HepG2 (cell line): ENCODE measurements at regions not wholly inside any gene's neighbourhood (a gene's known extent, or its start where the extent isn't known, plus 50 kb on each side); places are given as distances from the start of the nearest gene placed in this dataset.

Experiments
- ATAC-seq: fragments of 200-7000 bp; cut with Tn5 transposase; 3 replicates; pipeline ENCODE4 v1.9.1; 2020; ENCODE audit warnings: mild to moderate bottlenecking, moderate library complexity
- BruUV-seq: library from RNA; stranded (reverse); fragments of 400-500 nt; replicated peaks from 2 replicates; lab custom pipeline; 2021; lab: Mats Ljungman, UMichigan
- CTCF ChIA-PET: fragments of 300-600 bp; formaldehyde crosslinking; extraction: SDS; loops from one replicate; lab custom pipeline; 2021; ENCODE audit warnings: low total read pairs, inconsistent platforms, low intra/inter-chr PET ratio; lab: Yijun Ruan, JAX
- POLR2A ChIA-PET: fragments of 350-600 bp; sonication (Branson Sonifier 250); formaldehyde crosslinking; loops from one replicate; lab custom pipeline; 2020; ENCODE audit warnings: antibody characterized with exemption, inconsistent platforms; lab: Yijun Ruan, JAX
- DNase-seq: peaks from one replicate; pipeline ENCODE4 v3.0.0-alpha.2; 2015; ENCODE audit warnings: low spot score
- FAIRE-seq: peaks from 3 replicates; lab custom pipeline; 2011; peaks lifted over from hg19 to GRCh38; lab: Jason Lieb, UNC
- H2AFZ ChIP-seq: one replicate; pipeline ENCODE4 v1.6.1; 2011; ENCODE audit warnings: low read length, inconsistent platforms
- H3K27ac ChIP-seq: fragments of 300-600 bp; 3 replicates; pipeline ENCODE4 v1.8.0; 2011; ENCODE audit warnings: mixed run types, mild to moderate bottlenecking, mixed read lengths, low read length, inconsistent platforms; ENCODE audit not compliant: insufficient read depth; ENCODE audit errors: extremely low read length
- H3K27me3 ChIP-seq, 2 experiments: fragments of 200-600 bp in 1 of 2; 2 replicates in 1 of 2; 3 replicates in 1 of 2; pipeline versions ENCODE4 v1.6.0 to v1.8.0; 2011; ENCODE audit warnings: low read length in 2 of 2, mild to moderate bottlenecking in 2 of 2, moderate library complexity in 2 of 2, inconsistent platforms in 1 of 2; ENCODE audit not compliant: insufficient read depth in 2 of 2, control insufficient read depth in 1 of 2
- H3K36me3 ChIP-seq, 2 experiments: fragments of 200-600 bp in 1 of 2; replicated peaks in 1 of 2; 2 replicates in 1 of 2; 3 replicates in 1 of 2; pipeline versions ENCODE4 v1.5.1 to v1.8.0; 2011; ENCODE audit warnings: low read length in 2 of 2, inconsistent platforms in 1 of 2; ENCODE audit not compliant: insufficient read depth in 2 of 2, control insufficient read depth in 1 of 2
- H3K4me1 ChIP-seq: 2 replicates; pipeline ENCODE4 v1.5.1; 2012; ENCODE audit warnings: low read length, inconsistent platforms; ENCODE audit not compliant: insufficient read depth
- H3K4me2 ChIP-seq: 2 replicates; pipeline ENCODE4 v1.6.0; 2011; ENCODE audit warnings: low read depth, low read length, inconsistent platforms
- H3K4me3 ChIP-seq, 3 experiments: fragments of 200-600 bp in 1 of 3; sonication (generic), shearing (Covaris generic) in 1 of 3; replicated peaks in 1 of 3; 2 replicates each; pipeline ENCODE4 v1.5.1; 2011 to 2016; ENCODE audit warnings: low read length in 3 of 3, inconsistent platforms in 2 of 3, low read depth in 2 of 3, mild to moderate bottlenecking in 2 of 3, control low read depth in 1 of 3, mixed read lengths in 1 of 3; ENCODE audit not compliant: insufficient read depth in 1 of 3
- H3K79me2 ChIP-seq: one replicate; pipeline ENCODE4 v1.6.1; 2011; ENCODE audit warnings: low read length, inconsistent platforms; ENCODE audit not compliant: insufficient read depth
- H3K9ac ChIP-seq: 2 replicates; pipeline ENCODE4 v1.6.0; 2011; ENCODE audit warnings: mild to moderate bottlenecking, low read depth, low read length, inconsistent platforms; ENCODE audit not compliant: insufficient read depth
- H3K9me3 ChIP-seq: 2 replicates; pipeline ENCODE4 v1.5.1; 2012; ENCODE audit warnings: mild to moderate bottlenecking, low read length
- H4K20me1 ChIP-seq: 2 replicates; pipeline ENCODE4 v1.6.0; 2011; ENCODE audit warnings: inconsistent platforms, mild to moderate bottlenecking, low read length, moderate library complexity; ENCODE audit not compliant: insufficient read depth
- ATF7 ChIP-seq, 2 experiments: fragments of 450-650 bp in 1 of 2; sonication (generic) in 1 of 2; formaldehyde crosslinking in 1 of 2; IDR thresholded peaks; 2 replicates each; pipeline versions ENCODE4 v1.4.0 to v1.6.1; 2016 to 2020; ENCODE audit warnings: antibody characterized with exemption in 1 of 2, mild to moderate bottlenecking in 1 of 2, missing genetic modification reagents in 1 of 2
- HMG20B ChIP-seq: conservative IDR thresholded peaks from 2 replicates; pipeline ENCODE4 v1.6.1; 2016; ENCODE audit warnings: missing genetic modification reagents, missing compliant biosample characterization
- ZNF33A ChIP-seq: sonication (generic); formaldehyde crosslinking; IDR thresholded peaks from 2 replicates; pipeline ENCODE4 v1.5.1; 2020; ENCODE audit warnings: missing genetic modification reagents, mild to moderate bottlenecking, moderate library complexity, borderline replicate concordance
- ZNF367 ChIP-seq: sonication (generic); formaldehyde crosslinking; IDR thresholded peaks from 2 replicates; pipeline ENCODE4 v1.4.0; 2020; ENCODE audit warnings: missing genetic modification reagents, borderline replicate concordance
- ZNF501 ChIP-seq: sonication (generic); formaldehyde crosslinking; IDR thresholded peaks from 2 replicates; pipeline ENCODE4 v1.5.1; 2020; ENCODE audit warnings: mild to moderate bottlenecking, moderate library complexity, missing genetic modification reagents
- ZSCAN31 ChIP-seq: sonication (generic); formaldehyde crosslinking; IDR thresholded peaks from 2 replicates; pipeline ENCODE4 v1.5.0; 2020; ENCODE audit warnings: low read depth, mild to moderate bottlenecking, missing genetic modification reagents
- WGBS: methylation state at CpG from one replicate; pipeline ENCODE4 v1.1.6; 2017; ENCODE audit warnings: low lambda C conversion rate; 5-methylcytosine and 5-hydroxymethylcytosine counted together
- in situ Hi-C: cut with HindIII; loops from 2 replicates; pipeline ENCODE4 v1.10.0; 2017; ENCODE audit warnings: low pct_unique_long_range_greater_than_20kb; ENCODE audit not compliant: extremely low pct_ligation_motif_present
- intact Hi-C: fragments of 100-400 bp; cut with micrococcal nuclease; formaldehyde crosslinking; loops from one replicate; pipeline ENCODE4 v1.10.0; 2022; ENCODE audit not compliant: unreplicated experiment
- TF ChIP-seq, protein P1 (sequence below): sonication (generic); formaldehyde crosslinking; IDR thresholded peaks from 2 replicates; pipeline ENCODE4 v1.4.0; 2020; ENCODE audit warnings: missing genetic modification reagents
- TF ChIP-seq, protein P2 (sequence below): sonication (generic); formaldehyde crosslinking; IDR thresholded peaks from 2 replicates; pipeline ENCODE4 v1.4.0; 2020; ENCODE audit warnings: missing genetic modification reagents

DNA sequence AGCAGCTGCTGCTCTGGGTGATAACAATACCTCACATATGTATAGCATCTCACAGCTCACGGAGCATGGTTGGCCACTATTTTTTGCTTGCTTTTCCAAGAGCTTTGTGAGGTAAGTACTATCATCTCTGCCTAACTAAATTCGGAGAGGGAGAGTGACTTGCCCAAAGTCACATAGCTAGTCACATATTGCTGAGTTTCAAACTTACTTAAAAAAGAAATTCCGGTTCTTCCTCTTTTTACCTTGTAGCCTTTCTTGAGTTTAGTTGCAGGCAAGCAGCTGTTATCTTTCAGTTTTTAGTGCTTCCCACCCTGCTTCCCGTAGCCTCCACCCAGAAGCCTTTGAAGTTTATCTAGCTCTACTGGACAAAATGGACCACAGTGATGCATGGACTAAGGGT lies 309.2 kb downstream of the PDCD6IP start:
- ChIA-PET POLR2A (no interaction called here), CTCF (no interaction called here)
- Histone ChIP-seq H3K36me3 (no peaks in the 10 kb centered on the region), H3K4me3 (no peak overlapping the region), H3K9ac (no peak overlapping the region), H3K4me1 (no peaks in the 10 kb centered on the region), H3K27me3 (no peaks in the 10 kb centered on the region), H3K27ac (no peak overlapping the region), H3K79me2 (no peaks in the 10 kb centered on the region), H3K4me2 (no peak overlapping the region), H2AFZ (no peak overlapping the region), H4K20me1 (no peaks in the 10 kb centered on the region), H3K9me3 (no peaks in the 10 kb centered on the region)
- in situ Hi-C loops (no loop called here), intact Hi-C loops (no loop called here)
- TF ChIP-seq ATF7 (IDR thresholded peaks at IDR 0.05) (no peak), ATF7 (CRISPR knock-in tag; IDR thresholded peaks at IDR 0.05) (no peak), ZNF501 (CRISPR knock-in tag) (no peak), HMG20B (CRISPR knock-in tag) (no peak), ZSCAN31 (no peak), ZNF33A (CRISPR knock-in tag) (no peak), ZNF367 (no peak)
- TF ChIP-seq, protein P1, sequence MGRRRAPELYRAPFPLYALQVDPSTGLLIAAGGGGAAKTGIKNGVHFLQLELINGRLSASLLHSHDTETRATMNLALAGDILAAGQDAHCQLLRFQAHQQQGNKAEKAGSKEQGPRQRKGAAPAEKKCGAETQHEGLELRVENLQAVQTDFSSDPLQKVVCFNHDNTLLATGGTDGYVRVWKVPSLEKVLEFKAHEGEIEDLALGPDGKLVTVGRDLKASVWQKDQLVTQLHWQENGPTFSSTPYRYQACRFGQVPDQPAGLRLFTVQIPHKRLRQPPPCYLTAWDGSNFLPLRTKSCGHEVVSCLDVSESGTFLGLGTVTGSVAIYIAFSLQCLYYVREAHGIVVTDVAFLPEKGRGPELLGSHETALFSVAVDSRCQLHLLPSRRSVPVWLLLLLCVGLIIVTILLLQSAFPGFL, result no peak
- TF ChIP-seq, protein P2, sequence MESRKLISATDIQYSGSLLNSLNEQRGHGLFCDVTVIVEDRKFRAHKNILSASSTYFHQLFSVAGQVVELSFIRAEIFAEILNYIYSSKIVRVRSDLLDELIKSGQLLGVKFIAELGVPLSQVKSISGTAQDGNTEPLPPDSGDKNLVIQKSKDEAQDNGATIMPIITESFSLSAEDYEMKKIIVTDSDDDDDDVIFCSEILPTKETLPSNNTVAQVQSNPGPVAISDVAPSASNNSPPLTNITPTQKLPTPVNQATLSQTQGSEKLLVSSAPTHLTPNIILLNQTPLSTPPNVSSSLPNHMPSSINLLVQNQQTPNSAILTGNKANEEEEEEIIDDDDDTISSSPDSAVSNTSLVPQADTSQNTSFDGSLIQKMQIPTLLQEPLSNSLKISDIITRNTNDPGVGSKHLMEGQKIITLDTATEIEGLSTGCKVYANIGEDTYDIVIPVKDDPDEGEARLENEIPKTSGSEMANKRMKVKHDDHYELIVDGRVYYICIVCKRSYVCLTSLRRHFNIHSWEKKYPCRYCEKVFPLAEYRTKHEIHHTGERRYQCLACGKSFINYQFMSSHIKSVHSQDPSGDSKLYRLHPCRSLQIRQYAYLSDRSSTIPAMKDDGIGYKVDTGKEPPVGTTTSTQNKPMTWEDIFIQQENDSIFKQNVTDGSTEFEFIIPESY (CRISPR knock-in tag), result no peak
- no peak for ATAC-seq
- no peak for FAIRE-seq
- no TSS peak for BruUV-seq
- DNase-seq, result no peak
- WGBS, result 12% methylated on average over 4 of the region's 4 CpGs
